ENCODE measurements at regions not wholly inside any gene's neighbourhood (a gene's known extent, or its start where the extent isn't known, plus 50 kb on each side); places are given as distances from the start of the nearest gene placed in this dataset.

DNA sequence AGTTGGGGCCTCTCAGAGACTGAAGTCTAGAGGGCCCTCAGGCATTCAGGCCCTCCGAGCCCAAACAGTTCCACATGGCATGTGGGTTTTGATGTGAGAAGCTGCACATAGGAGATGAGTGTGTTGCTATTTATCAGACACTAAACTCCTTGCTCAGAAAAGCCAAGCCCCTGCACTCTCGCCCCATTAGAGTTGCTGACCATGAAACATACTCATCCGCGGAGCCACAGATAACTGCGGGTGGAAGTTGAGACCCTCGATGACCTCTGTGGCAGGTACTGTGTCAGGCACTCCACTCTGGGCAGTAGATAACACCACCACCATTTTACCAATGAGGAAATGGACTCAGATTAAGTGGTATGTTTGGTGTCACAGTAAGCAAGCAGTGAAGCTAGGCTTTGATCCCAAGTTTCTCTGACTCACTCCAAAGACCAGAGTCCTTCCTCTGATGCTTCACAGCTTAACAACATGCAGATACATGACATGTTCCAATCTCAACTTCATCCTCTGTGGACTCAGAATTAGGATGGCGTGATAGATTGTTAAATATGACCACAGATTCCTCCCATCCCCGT lies 202.1 kb downstream of the ADAMTS15 start:
- TF ChIP-seq CTCF (IDR thresholded peaks at IDR 0.05) (no peak), POLR2A (IDR thresholded peaks at IDR 0.05) (no peak), POLR2AphosphoS5 (IDR thresholded peaks at IDR 0.05) (no peak)

DNA sequence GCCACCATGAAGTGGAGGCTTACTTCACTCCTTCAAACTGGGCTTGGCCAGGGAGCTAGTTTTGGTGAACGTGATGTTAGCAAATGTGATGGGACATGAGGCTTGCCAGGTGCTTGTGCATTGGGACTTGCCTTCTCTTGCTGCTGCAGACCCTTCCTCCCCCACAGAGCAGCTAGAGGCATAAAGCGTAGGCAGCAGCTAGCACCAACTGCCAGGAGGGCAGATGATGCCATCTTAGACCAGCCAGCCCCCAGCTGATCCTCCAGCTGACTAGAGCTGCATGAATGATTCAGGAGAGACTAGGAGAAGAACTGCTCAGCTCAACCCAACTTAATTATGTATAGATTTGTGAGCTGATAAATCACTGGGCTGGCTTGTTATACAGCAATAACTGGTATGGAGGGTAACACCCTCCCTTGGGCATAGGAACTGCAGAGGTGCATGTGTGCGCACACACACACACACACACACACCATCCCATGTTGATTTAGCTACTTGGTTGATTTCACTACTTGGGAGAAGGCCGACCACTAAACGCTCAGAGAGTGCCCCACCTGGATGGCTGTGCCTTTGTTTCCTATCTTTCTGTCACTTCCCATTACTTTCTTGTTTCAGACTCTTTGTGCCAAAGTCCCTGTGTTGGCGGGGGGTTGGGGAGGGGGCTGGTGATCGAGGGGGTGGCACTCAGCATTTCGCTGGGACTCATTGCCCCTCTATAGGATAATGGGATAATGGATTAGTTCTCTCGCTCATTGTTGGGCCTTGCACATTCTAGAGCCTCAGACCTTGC lies 202.8 kb downstream of the ADAMTS15 start:
- peak overlapping the region in 1 of 2 donors; percentile 10 for H3K27ac ChIP-seq

More for the DNA sequence above, 202.1 kb downstream of the ADAMTS15 start:
- Histone ChIP-seq H3K4me3 (no peak overlapping the region), H3K4me1 (peaks cover 10 to 17% of the 10 kb centered on the region in 2 donors), H3K9me3 (no peaks in the 10 kb centered on the region), H3K27ac (no peak overlapping the region), H3K27me3 (no peaks in the 10 kb centered on the region), H3K36me3 (no peaks in the 10 kb centered on the region)
- no peak for DNase-seq (ENCODE audit: low spot score in 2 of 2)
- intact Hi-C loops (cut with DNase I; ENCODE audit: low total_unique reads) = no loop called here

DNA sequence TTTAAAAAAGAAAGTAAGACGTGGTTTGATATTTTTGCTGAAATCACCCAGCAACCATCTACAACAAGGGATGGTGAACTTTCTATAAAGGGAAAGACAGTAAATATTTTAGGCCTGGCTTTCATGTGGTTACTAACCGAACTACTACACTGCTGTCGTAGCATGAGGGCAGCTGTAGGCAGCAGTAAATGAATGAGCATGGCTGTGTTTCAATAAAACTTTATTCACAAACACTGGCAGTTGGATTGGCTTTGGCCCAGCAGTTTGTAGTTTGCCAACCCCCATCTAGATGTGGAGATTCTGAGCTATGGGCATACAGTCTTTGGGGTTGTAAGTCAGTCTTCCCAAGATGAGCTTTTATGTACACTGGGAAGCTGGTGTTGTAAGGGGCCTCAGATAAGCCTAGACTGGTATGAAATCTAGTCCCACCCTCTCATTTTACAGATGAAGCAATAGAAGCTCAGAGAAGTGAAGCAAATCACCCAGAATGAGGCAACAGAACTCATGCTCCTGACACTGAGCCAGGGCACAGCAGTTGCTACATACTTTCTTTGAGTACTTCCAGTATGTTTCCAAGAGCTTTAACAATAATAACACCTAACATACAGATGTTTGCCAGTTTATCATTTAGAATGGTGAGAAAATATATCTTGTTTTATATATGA lies 204.4 kb downstream of the ADAMTS15 start:
- peak in 1 of 2 donors; percentile 63 for DNase-seq (ENCODE audit: low spot score in 2 of 2)
- Histone ChIP-seq H3K4me1 (peaks cover 10 to 17% of the 10 kb centered on the region in 2 donors), H3K27me3 (no peaks in the 10 kb centered on the region), H3K27ac (peak overlapping the region; percentile 76 to 89), H3K9me3 (no peaks in the 10 kb centered on the region), H3K4me3 (no peak overlapping the region), H3K36me3 (no peaks in the 10 kb centered on the region)
- TF ChIP-seq POLR2A (IDR thresholded peaks at IDR 0.05) (no peak), CTCF (IDR thresholded peaks at IDR 0.05) (no peak), POLR2AphosphoS5 (IDR thresholded peaks at IDR 0.05) (peak; percentile 67 to 80 (median 74))
- intact Hi-C loops (cut with DNase I; ENCODE audit: low total_unique reads) = no loop called here

More for the DNA sequence above, 202.8 kb downstream of the ADAMTS15 start:
- no peak for TF ChIP-seq CTCF (IDR thresholded peaks at IDR 0.05)
- TF ChIP-seq POLR2AphosphoS5 (IDR thresholded peaks at IDR 0.05) = no peak
- no peak for TF ChIP-seq POLR2A (IDR thresholded peaks at IDR 0.05)
- intact Hi-C loops (cut with DNase I; ENCODE audit: low total_unique reads) = no loop called here
- H3K4me1 ChIP-seq = peaks cover 10 to 17% of the 10 kb centered on the region in 2 donors
- H3K36me3 ChIP-seq = no peaks in the 10 kb centered on the region
- no peak overlapping the region for H3K4me3 ChIP-seq
- no peaks in the 10 kb centered on the region for H3K27me3 ChIP-seq
- no peak for DNase-seq (ENCODE audit: low spot score in 2 of 2)
- no peaks in the 10 kb centered on the region for H3K9me3 ChIP-seq

DNA sequence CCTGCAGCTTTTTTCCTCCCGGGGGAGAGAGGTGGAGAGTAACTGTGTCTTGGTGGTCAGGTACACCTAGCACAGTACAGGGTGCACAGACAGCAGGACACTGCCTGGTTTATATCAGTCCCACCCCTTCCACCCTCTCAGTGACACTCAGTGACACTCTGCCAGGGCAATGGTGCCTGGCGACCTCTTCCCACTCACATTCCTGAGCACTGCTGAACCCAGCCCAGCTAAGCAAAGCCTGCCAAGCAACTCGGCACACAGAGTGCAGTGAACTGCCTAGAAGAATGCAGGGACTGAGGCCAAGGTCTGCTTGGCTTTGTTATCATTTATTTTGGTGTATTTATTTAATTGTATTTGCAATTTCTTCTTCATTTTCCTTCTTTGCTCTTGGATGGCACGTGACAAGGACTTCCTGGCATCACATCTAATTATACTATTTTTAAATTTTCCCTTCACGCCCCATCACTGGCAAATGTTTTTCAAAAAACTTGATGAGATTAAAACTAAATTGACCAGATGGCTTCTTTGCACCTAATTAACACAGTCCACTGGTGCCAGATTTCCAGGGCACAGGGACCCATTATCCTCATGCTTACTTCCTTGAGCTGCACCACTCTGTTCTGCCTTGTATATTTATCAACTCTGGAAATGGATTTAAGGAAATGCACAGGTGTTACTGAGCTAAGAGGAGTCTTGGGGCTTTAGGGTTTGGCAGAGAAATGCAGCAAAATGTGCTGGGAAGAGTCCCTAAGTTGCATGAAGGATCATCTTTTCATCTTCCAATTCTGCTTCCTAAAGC lies 205.6 kb downstream of the ADAMTS15 start:
- peak overlapping the region; percentile 76 to 89 for H3K27ac ChIP-seq

More for the DNA sequence above, 205.6 kb downstream of the ADAMTS15 start:
- TF ChIP-seq CTCF (IDR thresholded peaks at IDR 0.05) (no peak), POLR2A (IDR thresholded peaks at IDR 0.05) (no peak), POLR2AphosphoS5 (IDR thresholded peaks at IDR 0.05) (peak in 1 of 3 donors; percentile 60)
- Histone ChIP-seq H3K27me3 (no peaks in the 10 kb centered on the region), H3K4me1 (peaks cover 6 to 17% of the 10 kb centered on the region in 2 donors), H3K36me3 (no peaks in the 10 kb centered on the region), H3K4me3 (peak overlapping the region in 1 of 3 donors; percentile 7), H3K9me3 (no peaks in the 10 kb centered on the region)
- intact Hi-C loops (cut with DNase I; ENCODE audit: low total_unique reads) = no loop called here
- DNase-seq (ENCODE audit: low spot score in 2 of 2) = peak; percentile 77 to 83
